Stomach (tissue), 8 donors: ENCODE measurements at regions not wholly inside any gene's neighbourhood (a gene's known extent, or its start where the extent isn't known, plus 50 kb on each side); places are given as distances from the start of the nearest gene placed in this dataset.

Experiments
- DNase-seq, 2 donors: peaks; one replicate each; pipeline versions ENCODE4 v3.0.0 to v3.0.0-alpha.2; 2013 to 2019
- H3K27ac ChIP-seq, 5 donors: fragments of 200-600 bp in 4 of 5; sonication (generic) in 4 of 5; one replicate each; pipeline ENCODE4 v1.5.1; 2013 to 2019; ENCODE audit warnings: mild to moderate bottlenecking in 1 of 5, moderate library complexity in 1 of 5
- H3K27me3 ChIP-seq, 3 donors: fragments of 200-600 bp; sonication (generic); one replicate each; pipeline ENCODE4 v1.5.1; 2017 to 2019; ENCODE audit warnings: mixed run types in 1 of 3
- H3K36me3 ChIP-seq, 4 donors: fragments of 200-600 bp; sonication (generic); 1 replicate in 3 of 4; 2 replicates in 1 of 4; pipeline ENCODE4 v1.5.1; 2016 to 2019
- H3K4me1 ChIP-seq, 4 donors: fragments of 200-600 bp; sonication (generic); one replicate each; pipeline ENCODE4 v1.5.1; 2016 to 2019
- H3K4me3 ChIP-seq, 4 donors: fragments of 200-600 bp; sonication (generic) in 3 of 4; one replicate each; pipeline ENCODE4 v1.5.1; 2016 to 2019; ENCODE audit warnings: mild to moderate bottlenecking in 1 of 4
- H3K9me3 ChIP-seq, 4 donors: fragments of 200-600 bp; sonication (generic); one replicate each; pipeline ENCODE4 v1.5.1; 2016 to 2019
- CTCF ChIP-seq, 7 experiments: fragments of 450-650 bp in 4 of 7; fragments of 200-600 bp in 3 of 7; sonication (generic) in 3 of 7; IDR thresholded peaks; one replicate each; pipeline ENCODE4 v1.5.1; 2016 to 2019; ENCODE audit warnings: antibody characterized with exemption in 7 of 7, control low read depth in 2 of 7, mild to moderate bottlenecking in 1 of 7
- EP300 ChIP-seq: sonication (generic); formaldehyde crosslinking; IDR thresholded peaks from one replicate; pipeline ENCODE4 v1.6.1; 2017; ENCODE audit warnings: antibody characterized with exemption
- POLR2A ChIP-seq, 4 donors: fragments of 450-650 bp; IDR thresholded peaks; one replicate each; pipeline ENCODE4 v1.6.1; 2016; ENCODE audit warnings: antibody characterized with exemption in 4 of 4, control low read depth in 2 of 4, mild to moderate bottlenecking in 1 of 4, moderate library complexity in 1 of 4
- POLR2AphosphoS5 ChIP-seq, 3 donors: sonication (generic); formaldehyde crosslinking; IDR thresholded peaks; one replicate each; pipeline ENCODE4 v1.6.1; 2016; ENCODE audit warnings: antibody characterized with exemption in 3 of 3
- WGBS, 5 donors: extraction: QIAGEN DNeasy Blood & Tissue Kit in 3 of 5; methylation state at CpG; one replicate each; pipeline versions ENCODE4 v1.1.5 to v1.1.7; 2013 to 2018; 5-methylcytosine and 5-hydroxymethylcytosine counted together
- intact Hi-C: fragments of 100-400 bp; cut with DNase I; formaldehyde crosslinking; loops from one replicate; pipeline ENCODE4 v1.15.1; 2023; ENCODE audit warnings: low total_unique reads
- donor health status: healthy with polysubstance abuse.
- donor health status: Bipolar disorder and iron deficiency.
- donor health status: healthy.

GRCh38 chr13:79648191-79648590 is 167.2 kb downstream of the NDFIP2 start:
- no peak overlapping the region for H3K4me3 ChIP-seq
- no peaks in the 10 kb centered on the region for H3K4me1 ChIP-seq
- no peak overlapping the region for H3K27ac ChIP-seq
- H3K36me3 ChIP-seq: no peaks in the 10 kb centered on the region
- H3K27me3 ChIP-seq: no peaks in the 10 kb centered on the region
- H3K9me3 ChIP-seq: no peaks in the 10 kb centered on the region
- no peak for DNase-seq
- no peak for TF ChIP-seq EP300
- TF ChIP-seq CTCF (IDR thresholded peaks at IDR 0.05): no peak
- no peak for TF ChIP-seq POLR2AphosphoS5 (IDR thresholded peaks at IDR 0.05)
- no peak for TF ChIP-seq POLR2A (IDR thresholded peaks at IDR 0.05)
- 62 to 80% (median 71%) methylated on average over 1 of the region's 1 CpG for WGBS, 5 donors
- intact Hi-C loops: no loop called here

GRCh38 chr13:79647533-79647932 is 166.6 kb downstream of the NDFIP2 start:
- 43 to 75% (median 69%) methylated on average over 2 of the region's 2 CpGs for WGBS, 5 donors
- Histone ChIP-seq H3K36me3 (no peaks in the 10 kb centered on the region), H3K9me3 (no peaks in the 10 kb centered on the region), H3K4me1 (no peaks in the 10 kb centered on the region), H3K4me3 (no peak overlapping the region), H3K27ac (no peak overlapping the region), H3K27me3 (no peaks in the 10 kb centered on the region)
- no peak for TF ChIP-seq POLR2A (IDR thresholded peaks at IDR 0.05)
- TF ChIP-seq EP300: no peak
- no peak for TF ChIP-seq CTCF (IDR thresholded peaks at IDR 0.05)
- TF ChIP-seq POLR2AphosphoS5 (IDR thresholded peaks at IDR 0.05): no peak
- DNase-seq: peak in 1 of 2 donors; percentile 38
- intact Hi-C loops: no loop called here

GRCh38 chr13:79646880-79647279 is 165.9 kb downstream of the NDFIP2 start:
- intact Hi-C loops: no loop called here
- H3K27me3 ChIP-seq: no peaks in the 10 kb centered on the region
- no peaks in the 10 kb centered on the region for H3K9me3 ChIP-seq
- WGBS, 5 donors: 78 to 100% (median 82%) methylated on average over 2 of the region's 2 CpGs
- DNase-seq: no peak
- no peak overlapping the region for H3K4me3 ChIP-seq
- H3K4me1 ChIP-seq: no peaks in the 10 kb centered on the region
- H3K36me3 ChIP-seq: no peaks in the 10 kb centered on the region
- H3K27ac ChIP-seq: no peak overlapping the region
- TF ChIP-seq CTCF (IDR thresholded peaks at IDR 0.05): no peak

GRCh38 chr13:79645569-79645968 is 164.6 kb downstream of the NDFIP2 start:
- H3K36me3 ChIP-seq: no peaks in the 10 kb centered on the region
- H3K4me1 ChIP-seq: no peaks in the 10 kb centered on the region
- 77 to 85% (median 84%) methylated on average over 3 of the region's 3 CpGs for WGBS, 5 donors
- H3K27me3 ChIP-seq: no peaks in the 10 kb centered on the region
- intact Hi-C loops: no loop called here
- H3K4me3 ChIP-seq: no peak overlapping the region
- H3K27ac ChIP-seq: no peak overlapping the region
- TF ChIP-seq POLR2A (IDR thresholded peaks at IDR 0.05): no peak
- no peak for TF ChIP-seq EP300
- TF ChIP-seq CTCF (IDR thresholded peaks at IDR 0.05): no peak
- no peak for TF ChIP-seq POLR2AphosphoS5 (IDR thresholded peaks at IDR 0.05)
- no peaks in the 10 kb centered on the region for H3K9me3 ChIP-seq
- no peak for DNase-seq

GRCh38 chr13:79642596-79642995 is 161.6 kb downstream of the NDFIP2 start:
- Histone ChIP-seq H3K4me1 (no peaks in the 10 kb centered on the region), H3K36me3 (no peaks in the 10 kb centered on the region), H3K27me3 (no peaks in the 10 kb centered on the region), H3K27ac (no peak overlapping the region), H3K9me3 (no peaks in the 10 kb centered on the region), H3K4me3 (no peak overlapping the region)
- DNase-seq: no peak
- intact Hi-C loops: no loop called here
- TF ChIP-seq POLR2A (IDR thresholded peaks at IDR 0.05) (no peak), CTCF (IDR thresholded peaks at IDR 0.05) (no peak), POLR2AphosphoS5 (IDR thresholded peaks at IDR 0.05) (no peak), EP300 (no peak)
- 72 to 79% (median 75%) methylated on average over 3 of the region's 3 CpGs for WGBS, 5 donors
